H9 (cell line): ENCODE measurements at regions not wholly inside any gene's neighbourhood (a gene's known extent, or its start where the extent isn't known, plus 50 kb on each side); places are given as distances from the start of the nearest gene placed in this dataset.
"Not testable (repeated sequence)": the region's sequence is repeated elsewhere in the genome, so short reads cannot be mapped to it uniquely, and the experiment has no call there.

Experiments used
- DNase-seq: peaks from one replicate; pipeline ENCODE4 v3.0.0-alpha.2; 2017
- H2AFZ ChIP-seq: one replicate; pipeline ENCODE4 v1.6.1; 2013; ENCODE audit warnings: mild to moderate bottlenecking, low read length, control low read depth, moderate library complexity
- H2AK5ac ChIP-seq: 2 replicates; pipeline ENCODE4 v1.6.1; 2013; ENCODE audit warnings: low read length, control low read depth, mixed read lengths; ENCODE audit not compliant: insufficient read length
- H2BK120ac ChIP-seq: one replicate; pipeline ENCODE4 v1.6.1; 2013; ENCODE audit warnings: low read depth, mild to moderate bottlenecking, low read length, control low read depth, inconsistent platforms; ENCODE audit not compliant: poor library complexity, severe bottlenecking
- H2BK12ac ChIP-seq: 2 replicates; pipeline ENCODE4 v1.6.1; 2013; ENCODE audit warnings: low read length, control low read depth, mixed read lengths, low read depth; ENCODE audit not compliant: insufficient read length
- H2BK15ac ChIP-seq: 2 replicates; pipeline ENCODE4 v1.6.1; 2013; ENCODE audit warnings: low read depth, low read length, control low read depth
- H2BK20ac ChIP-seq: one replicate; pipeline ENCODE4 v1.6.1; 2013; ENCODE audit warnings: low read depth, mild to moderate bottlenecking, low read length, control low read depth, inconsistent platforms; ENCODE audit not compliant: poor library complexity, severe bottlenecking
- H2BK5ac ChIP-seq: 2 replicates; pipeline ENCODE4 v1.6.1; 2013; ENCODE audit warnings: low read length, control low read depth, mixed read lengths; ENCODE audit not compliant: insufficient read length
- H3K14ac ChIP-seq: 2 replicates; pipeline ENCODE4 v1.6.1; 2013; ENCODE audit warnings: low read length, control low read depth; ENCODE audit not compliant: insufficient read depth
- H3K18ac ChIP-seq: 2 replicates; pipeline ENCODE4 v1.6.1; 2013; ENCODE audit warnings: low read depth, mild to moderate bottlenecking, mixed read lengths, low read length, control low read depth; ENCODE audit not compliant: insufficient read length
- H3K23ac ChIP-seq: 2 replicates; pipeline ENCODE4 v1.6.1; 2013; ENCODE audit warnings: low read length, control low read depth, mixed read lengths, low read depth; ENCODE audit not compliant: insufficient read length
- H3K23me2 ChIP-seq: 2 replicates; pipeline ENCODE4 v1.6.1; 2013; ENCODE audit warnings: low read depth, mild to moderate bottlenecking, mixed read lengths, low read length, control low read depth; ENCODE audit not compliant: insufficient read length, poor library complexity, severe bottlenecking
- H3K27ac ChIP-seq: 2 replicates; pipeline ENCODE4 v1.5.1; 2013; ENCODE audit warnings: low read length, control low read depth, mixed read lengths, low read depth; ENCODE audit not compliant: insufficient read length
- H3K27me3 ChIP-seq: 2 replicates; pipeline ENCODE4 v1.6.1; 2013; ENCODE audit warnings: low read length, control low read depth, inconsistent platforms; ENCODE audit not compliant: insufficient read depth
- H3K4ac ChIP-seq: 2 replicates; pipeline ENCODE4 v1.6.1; 2013; ENCODE audit warnings: low read depth, mild to moderate bottlenecking, control low read depth, inconsistent platforms, low read length, moderate library complexity
- H3K4me1 ChIP-seq: 2 replicates; pipeline ENCODE4 v1.6.1; 2013; ENCODE audit warnings: low read length, control low read depth, inconsistent platforms; ENCODE audit not compliant: insufficient read depth
- H3K4me2 ChIP-seq: 2 replicates; pipeline ENCODE4 v1.6.1; 2013; ENCODE audit warnings: low read length, control low read depth, mixed read lengths; ENCODE audit not compliant: insufficient read length, insufficient read depth
- H3K56ac ChIP-seq: 2 replicates; pipeline ENCODE4 v1.6.1; 2013; ENCODE audit warnings: low read depth, mild to moderate bottlenecking, mixed read lengths, low read length, control low read depth; ENCODE audit not compliant: insufficient read length
- H3K79me1 ChIP-seq: 2 replicates; pipeline ENCODE4 v1.6.1; 2013; ENCODE audit warnings: low read depth, mild to moderate bottlenecking, moderate library complexity, low read length, control low read depth, inconsistent platforms; ENCODE audit not compliant: insufficient read depth, poor library complexity, severe bottlenecking
- H3K79me2 ChIP-seq: 2 replicates; pipeline ENCODE4 v1.6.1; 2013; ENCODE audit warnings: low read length, control low read depth, inconsistent platforms; ENCODE audit not compliant: insufficient read depth
- H3K9ac ChIP-seq: 2 replicates; pipeline ENCODE4 v1.6.1; 2013; ENCODE audit warnings: low read length, control low read depth, mixed read lengths; ENCODE audit not compliant: insufficient read length; ENCODE audit errors: extremely low read depth
- H3K9me3 ChIP-seq: one replicate; pipeline ENCODE4 v1.6.1; 2013; ENCODE audit warnings: low read depth, low read length, inconsistent platforms; ENCODE audit not compliant: control insufficient read depth
- H3T11ph ChIP-seq: one replicate; pipeline ENCODE4 v1.6.1; 2013; ENCODE audit warnings: mild to moderate bottlenecking, low read length, control low read depth, inconsistent platforms
- H4K20me1 ChIP-seq: one replicate; pipeline ENCODE4 v1.6.1; 2013; ENCODE audit not compliant: control insufficient read depth, insufficient read length, insufficient read depth
- H4K5ac ChIP-seq: 2 replicates; pipeline ENCODE4 v1.6.1; 2013; ENCODE audit warnings: low read depth, mild to moderate bottlenecking, mixed read lengths, low read length, control low read depth; ENCODE audit not compliant: insufficient read length
- H4K8ac ChIP-seq: replicated peaks from 2 replicates; pipeline ENCODE4 v1.6.1; 2013; ENCODE audit warnings: low read length, control low read depth, mixed read lengths, low read depth; ENCODE audit not compliant: insufficient read length
- H4K91ac ChIP-seq: 2 replicates; pipeline ENCODE4 v1.6.1; 2013; ENCODE audit warnings: low read depth, mild to moderate bottlenecking, moderate library complexity, mixed read lengths, low read length, control low read depth; ENCODE audit not compliant: insufficient read length
- H3K27ac Mint-ChIP-seq, 3 experiments: 2 replicates in 2 of 3; 3 replicates in 1 of 3; pipeline ENCODE4 v1.8.0; 2020 to 2021; ENCODE audit warnings: mixed read lengths in 3 of 3, mild to moderate bottlenecking in 1 of 3, moderate library complexity in 1 of 3
- H3K27me3 Mint-ChIP-seq: 2 replicates; pipeline ENCODE4 v1.8.0; 2021; ENCODE audit warnings: low read depth, mild to moderate bottlenecking, moderate library complexity, mixed read lengths
- H3K36me3 Mint-ChIP-seq, 3 experiments: 2 replicates in 2 of 3; 3 replicates in 1 of 3; pipeline ENCODE4 v1.8.0; 2020 to 2021; ENCODE audit warnings: low read depth in 3 of 3, mixed read lengths in 3 of 3; ENCODE audit not compliant: insufficient read depth in 1 of 3
- H3K4me1 Mint-ChIP-seq, 2 experiments: 2 replicates each; pipeline ENCODE4 v1.8.0; 2020; ENCODE audit warnings: mixed read lengths in 2 of 2
- H3K4me3 Mint-ChIP-seq, 2 experiments: 2 replicates in 1 of 2; 3 replicates in 1 of 2; pipeline ENCODE4 v1.8.0; 2020 to 2021; ENCODE audit warnings: mild to moderate bottlenecking in 2 of 2, mixed read lengths in 2 of 2, moderate library complexity in 1 of 2
- H3K9me3 Mint-ChIP-seq, 2 experiments: 2 replicates in 1 of 2; 3 replicates in 1 of 2; pipeline ENCODE4 v1.8.0; 2020; ENCODE audit warnings: mild to moderate bottlenecking in 2 of 2, mixed read lengths in 2 of 2, moderate library complexity in 1 of 2
- WGBS: extraction: QIAGEN DNeasy Blood & Tissue Kit; methylation state at CpG from one replicate; pipeline ENCODE4 v1.1.7; 2013; ENCODE audit warnings: missing lambda C conversion rate, low lambda C conversion rate, mixed read lengths; ENCODE audit not compliant: insufficient read length; ENCODE audit errors: extremely low coverage; 5-methylcytosine and 5-hydroxymethylcytosine counted together
- TF ChIP-seq, protein P1 (sequence below): fragments of 200-600 bp; sonication (generic); conservative IDR thresholded peaks from 3 replicates; pipeline ENCODE4 v1.8.0; 2021; ENCODE audit warnings: antibody characterized with exemption, mild to moderate bottlenecking

DNA sequence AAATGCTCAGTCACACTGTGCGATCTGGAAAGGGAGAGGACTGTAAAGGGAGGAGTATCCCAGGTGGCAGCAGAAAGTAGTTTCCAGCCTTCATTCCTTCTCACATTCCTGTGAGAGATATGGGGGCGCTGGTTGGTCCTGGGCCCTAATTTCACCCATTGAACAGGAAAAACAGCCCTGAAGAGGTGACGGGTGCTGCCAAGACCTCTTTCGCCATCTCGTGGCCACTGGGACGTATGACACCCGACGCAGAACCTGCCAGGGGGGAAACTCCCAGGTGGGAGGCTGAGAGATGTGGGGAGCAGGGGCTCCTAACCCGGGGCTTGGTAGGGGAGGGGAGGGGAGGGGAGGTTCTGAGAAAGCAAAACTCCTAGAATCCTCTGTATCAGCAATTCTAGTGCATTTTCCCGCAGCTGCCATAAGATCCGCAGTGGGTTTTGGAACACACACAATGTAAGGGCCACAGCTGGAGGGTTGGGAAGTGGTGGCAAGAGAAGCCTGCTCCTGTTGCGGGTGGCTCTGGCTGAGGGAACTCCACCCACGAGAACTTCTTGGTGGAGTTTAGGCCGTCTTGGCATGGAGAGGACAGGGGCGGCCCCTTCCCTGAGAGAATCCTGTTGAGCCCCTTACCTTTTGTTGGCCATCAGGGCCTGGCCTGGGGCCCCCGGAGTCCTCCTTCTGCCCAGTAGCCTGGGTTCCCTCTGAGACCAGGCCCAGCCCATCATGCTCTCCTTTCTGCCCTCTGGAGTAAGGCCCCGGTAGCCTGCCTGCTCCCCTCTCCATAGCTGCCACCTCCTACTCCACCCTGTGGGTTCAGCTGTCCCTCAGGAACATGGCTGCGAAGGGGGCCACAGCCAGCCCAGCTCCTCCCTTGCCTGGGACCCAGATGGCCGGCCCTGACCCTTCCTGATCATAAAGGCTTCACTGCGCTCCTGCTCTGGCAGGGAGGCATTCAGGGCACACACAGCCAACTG, 134.1 kb downstream of the OR13H1 start:
- Histone ChIP-seq H2BK15ac (no peak overlapping the region), H4K5ac (no peak overlapping the region), H4K91ac (no peak overlapping the region), H3K4me1 (no peaks in the 10 kb centered on the region; the same call in 1 of the 2 replicates), H3K9ac (no peak overlapping the region), H3K4ac (no peak overlapping the region), H3K79me1 (no peaks in the 10 kb centered on the region), H4K20me1 (no peaks in the 10 kb centered on the region), H3K27ac (no peak overlapping the region), H3K56ac (no peak overlapping the region), H3K9me3 (no peaks in the 10 kb centered on the region), H3K79me2 (no peaks in the 10 kb centered on the region), H2AFZ (no peak overlapping the region), H2BK5ac (no peak overlapping the region), H3K18ac (no peak overlapping the region), H3K14ac (no peak overlapping the region; the same call in 1 of the 2 replicates), H3T11ph (no peak overlapping the region), H2BK20ac (no peak overlapping the region), H2BK120ac (no peak overlapping the region), H3K23me2 (no peaks in the 10 kb centered on the region), H3K23ac (no peak overlapping the region), H3K4me2 (no peak overlapping the region), H2AK5ac (no peak overlapping the region), H2BK12ac (no peak overlapping the region), H4K8ac (no peak overlapping the region), H3K27me3 (no peaks in the 10 kb centered on the region)
- no peaks in the 10 kb centered on the region for H3K9me3 Mint-ChIP-seq
- H3K27ac Mint-ChIP-seq = no peak overlapping the region
- H3K4me1 Mint-ChIP-seq = peaks cover 3 to 7% of the 10 kb centered on the region in 2 experiments; a peak in 3 of 4 replicates
- no peaks in the 10 kb centered on the region for H3K36me3 Mint-ChIP-seq
- H3K4me3 Mint-ChIP-seq = no peak overlapping the region
- no CpG with 5 or more reads among the region's 20 CpGs for WGBS
- DNase-seq = peak; percentile 69
- TF ChIP-seq, protein P1, sequence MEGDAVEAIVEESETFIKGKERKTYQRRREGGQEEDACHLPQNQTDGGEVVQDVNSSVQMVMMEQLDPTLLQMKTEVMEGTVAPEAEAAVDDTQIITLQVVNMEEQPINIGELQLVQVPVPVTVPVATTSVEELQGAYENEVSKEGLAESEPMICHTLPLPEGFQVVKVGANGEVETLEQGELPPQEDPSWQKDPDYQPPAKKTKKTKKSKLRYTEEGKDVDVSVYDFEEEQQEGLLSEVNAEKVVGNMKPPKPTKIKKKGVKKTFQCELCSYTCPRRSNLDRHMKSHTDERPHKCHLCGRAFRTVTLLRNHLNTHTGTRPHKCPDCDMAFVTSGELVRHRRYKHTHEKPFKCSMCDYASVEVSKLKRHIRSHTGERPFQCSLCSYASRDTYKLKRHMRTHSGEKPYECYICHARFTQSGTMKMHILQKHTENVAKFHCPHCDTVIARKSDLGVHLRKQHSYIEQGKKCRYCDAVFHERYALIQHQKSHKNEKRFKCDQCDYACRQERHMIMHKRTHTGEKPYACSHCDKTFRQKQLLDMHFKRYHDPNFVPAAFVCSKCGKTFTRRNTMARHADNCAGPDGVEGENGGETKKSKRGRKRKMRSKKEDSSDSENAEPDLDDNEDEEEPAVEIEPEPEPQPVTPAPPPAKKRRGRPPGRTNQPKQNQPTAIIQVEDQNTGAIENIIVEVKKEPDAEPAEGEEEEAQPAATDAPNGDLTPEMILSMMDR = peak; percentile 80
- peaks cover 3% of the 10 kb centered on the region; the same call in 1 of the 2 replicates for H3K27me3 Mint-ChIP-seq

DNA sequence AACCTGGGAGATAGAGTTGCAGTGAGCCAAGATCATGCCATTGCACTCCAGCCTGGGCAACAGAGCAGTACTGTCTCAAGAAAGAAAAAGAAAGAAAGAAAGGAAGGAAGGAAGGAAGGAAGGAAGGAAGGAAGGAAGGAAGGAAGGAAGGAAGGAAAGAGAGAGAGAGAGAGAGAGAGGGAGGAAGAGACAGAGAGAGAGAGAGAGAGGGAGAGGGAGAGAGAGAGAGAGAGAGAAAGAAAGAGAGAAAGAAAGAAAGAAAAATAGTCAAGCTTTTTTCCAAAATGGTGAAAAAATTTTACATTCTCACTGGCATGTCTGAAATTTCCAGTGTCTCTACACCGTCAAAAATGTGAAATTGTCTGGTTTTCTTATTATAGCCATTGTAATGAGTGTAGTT, 138.9 kb downstream of the OR13H1 start:
- not testable (repeated sequence) for H3K4ac ChIP-seq, H2BK5ac ChIP-seq, H3T11ph ChIP-seq, H4K20me1 ChIP-seq, H3K4me1 Mint-ChIP-seq, H3K23ac ChIP-seq, H3K9ac ChIP-seq, H3K27me3 Mint-ChIP-seq, H3K4me2 ChIP-seq, H2BK120ac ChIP-seq, H3K18ac ChIP-seq, H3K4me3 Mint-ChIP-seq, H3K79me1 ChIP-seq, H2AK5ac ChIP-seq, H2BK12ac ChIP-seq, H3K27me3 ChIP-seq, H3K27ac Mint-ChIP-seq, H2BK15ac ChIP-seq, H3K23me2 ChIP-seq, H3K56ac ChIP-seq, H3K27ac ChIP-seq, H3K9me3 Mint-ChIP-seq, DNase-seq, H4K8ac ChIP-seq, H2BK20ac ChIP-seq, H4K91ac ChIP-seq, H3K9me3 ChIP-seq, H2AFZ ChIP-seq, H3K79me2 ChIP-seq, H4K5ac ChIP-seq, H3K14ac ChIP-seq, H3K4me1 ChIP-seq, H3K36me3 Mint-ChIP-seq
- no CpG with 5 or more reads among the region's 1 CpG for WGBS
